NCI-H2029 (cell line): ENCODE measurements at regions not wholly inside any gene's neighbourhood (a gene's known extent, or its start where the extent isn't known, plus 50 kb on each side); places are given as distances from the start of the nearest gene placed in this dataset.
"Not testable (repeated sequence)": the region's sequence is repeated elsewhere in the genome, so short reads cannot be mapped to it uniquely, and the experiment has no call there.

ENCODE experiments used
- DNase-seq: peaks from one replicate; lab custom pipeline; 2025; lab: John Stamatoyannopoulos, UW

DNA sequence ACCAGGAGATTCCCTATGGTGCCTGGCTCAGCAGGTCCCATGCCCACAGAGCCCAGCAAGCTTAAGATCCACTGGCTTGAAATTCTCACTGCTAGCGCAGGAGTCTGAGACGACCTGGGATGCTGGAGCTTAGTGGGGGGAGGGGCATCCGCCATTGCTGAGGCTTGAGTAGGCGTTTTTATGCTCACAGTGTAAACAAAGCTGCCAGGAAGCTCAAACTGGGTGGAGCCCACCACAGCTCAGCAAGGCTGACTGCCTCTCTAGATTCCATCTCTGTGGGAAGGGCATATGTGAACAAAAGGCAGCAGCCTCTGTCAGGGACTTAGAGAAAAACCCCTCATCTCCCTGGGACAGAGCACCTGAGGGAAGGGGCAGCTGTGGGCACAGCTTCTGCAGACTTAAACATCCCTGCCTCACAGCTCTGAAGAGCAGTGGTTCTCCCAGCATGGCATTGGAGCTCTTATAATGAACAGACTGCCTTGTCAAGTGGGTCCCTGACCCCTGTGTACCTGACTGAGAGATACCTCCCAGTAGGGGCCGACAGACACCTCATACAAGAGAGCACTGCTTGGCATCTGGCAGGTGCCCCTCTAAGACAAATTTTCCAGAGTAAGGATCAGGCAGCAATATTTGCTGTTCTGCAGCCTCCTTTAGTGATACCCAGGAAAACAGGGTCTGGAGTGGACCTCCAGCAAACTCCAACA, 231.5 kb upstream of the SETMAR start:
- DNase-seq = no peak

DNA sequence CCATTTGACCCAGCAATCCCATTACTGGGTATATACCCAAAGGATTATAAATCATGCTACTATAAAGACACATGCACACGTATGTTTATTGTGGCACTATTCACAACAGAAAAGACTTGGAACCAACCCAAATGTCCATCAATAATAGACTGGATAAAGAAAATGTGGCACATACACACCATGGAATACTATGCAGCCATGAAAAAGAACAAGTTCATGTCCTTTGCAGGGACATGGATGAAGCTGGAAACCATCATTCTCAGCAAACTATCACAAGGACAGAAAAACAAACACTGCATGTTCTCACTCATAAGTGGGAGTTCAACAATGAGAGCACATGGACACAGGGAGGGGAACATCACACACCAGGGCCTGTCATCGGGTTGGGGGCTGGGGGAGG, 225.9 kb upstream of the SETMAR start:
- DNase-seq = not testable (repeated sequence)

DNA sequence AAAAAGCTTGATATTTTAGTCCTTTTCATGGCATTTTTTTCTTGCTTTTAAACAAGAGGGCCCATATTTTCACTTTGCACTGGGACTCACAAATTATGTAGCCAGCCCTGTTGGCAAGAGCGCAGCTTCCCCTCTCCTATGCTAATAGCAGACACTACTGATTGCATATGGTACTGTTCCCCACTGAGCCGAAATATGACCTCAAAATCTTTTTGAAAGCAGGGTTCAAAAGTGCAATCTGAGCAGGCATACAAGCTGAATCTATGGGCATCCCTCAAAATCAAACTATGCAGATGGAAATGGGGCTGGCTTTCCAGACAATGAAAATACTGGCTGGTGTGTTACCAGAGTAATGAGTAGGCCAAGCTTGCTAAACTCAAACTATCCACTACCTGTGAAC, 225.2 kb upstream of the SETMAR start:
- no peak for DNase-seq

DNA sequence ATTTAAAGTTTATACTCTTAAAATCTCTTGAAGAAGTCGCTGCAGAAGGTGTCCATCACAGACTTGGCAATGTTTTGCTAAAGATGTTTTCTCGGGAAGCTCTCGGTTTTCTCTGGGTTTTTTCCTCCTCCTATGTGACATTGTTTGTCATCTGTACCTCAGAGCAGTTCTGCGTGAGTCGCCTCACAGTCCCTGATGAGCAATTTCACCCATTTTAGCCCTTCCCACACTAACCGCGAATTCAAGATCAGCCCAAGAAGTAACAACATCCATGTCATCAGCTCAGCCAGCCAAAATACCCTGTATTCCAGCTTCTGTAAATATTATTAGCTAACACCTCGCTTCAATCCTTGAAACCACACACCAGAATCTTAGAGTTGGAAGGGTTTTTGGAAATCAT, 224.3 kb upstream of the SETMAR start:
- no peak for DNase-seq

DNA sequence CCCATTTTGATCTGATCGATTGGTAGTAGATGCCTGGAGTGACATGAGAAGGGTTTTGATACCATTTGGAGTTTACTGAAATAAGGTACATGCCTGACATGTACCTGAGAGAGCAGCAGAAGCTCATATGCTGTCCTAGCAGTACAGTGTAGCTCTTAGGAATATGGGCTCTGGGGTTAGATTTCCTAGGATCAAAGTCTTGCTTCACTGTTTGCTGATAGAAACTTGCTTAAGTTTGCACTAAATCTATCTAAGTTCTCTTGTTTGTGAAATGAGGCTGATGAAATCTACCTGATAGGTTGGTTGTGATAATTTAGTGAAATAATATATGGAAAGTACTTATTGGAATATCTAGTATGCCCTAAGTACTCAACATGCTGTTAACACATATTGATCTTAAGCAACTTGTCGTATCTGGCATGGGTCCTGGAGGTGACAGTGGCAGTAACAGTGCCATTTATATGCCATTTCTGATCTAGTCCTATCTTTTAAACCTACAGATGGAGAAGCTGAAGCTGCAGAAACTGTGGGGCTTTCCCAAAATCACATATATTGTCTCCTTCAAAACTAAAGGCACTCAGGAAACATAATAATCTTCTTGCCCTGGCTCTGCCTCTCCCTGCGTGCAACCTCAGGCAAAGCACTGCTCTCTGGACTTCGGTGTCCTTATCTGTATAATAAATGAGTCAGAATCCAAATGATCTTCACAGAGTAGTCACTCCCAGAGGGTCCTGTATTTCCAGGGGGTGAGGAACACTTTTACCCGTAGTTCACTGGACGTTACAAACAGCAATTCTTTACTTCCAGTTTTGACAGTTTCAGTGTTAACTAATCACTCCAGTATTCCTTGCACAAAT, 223.6 kb upstream of the SETMAR start:
- no peak for DNase-seq

DNA sequence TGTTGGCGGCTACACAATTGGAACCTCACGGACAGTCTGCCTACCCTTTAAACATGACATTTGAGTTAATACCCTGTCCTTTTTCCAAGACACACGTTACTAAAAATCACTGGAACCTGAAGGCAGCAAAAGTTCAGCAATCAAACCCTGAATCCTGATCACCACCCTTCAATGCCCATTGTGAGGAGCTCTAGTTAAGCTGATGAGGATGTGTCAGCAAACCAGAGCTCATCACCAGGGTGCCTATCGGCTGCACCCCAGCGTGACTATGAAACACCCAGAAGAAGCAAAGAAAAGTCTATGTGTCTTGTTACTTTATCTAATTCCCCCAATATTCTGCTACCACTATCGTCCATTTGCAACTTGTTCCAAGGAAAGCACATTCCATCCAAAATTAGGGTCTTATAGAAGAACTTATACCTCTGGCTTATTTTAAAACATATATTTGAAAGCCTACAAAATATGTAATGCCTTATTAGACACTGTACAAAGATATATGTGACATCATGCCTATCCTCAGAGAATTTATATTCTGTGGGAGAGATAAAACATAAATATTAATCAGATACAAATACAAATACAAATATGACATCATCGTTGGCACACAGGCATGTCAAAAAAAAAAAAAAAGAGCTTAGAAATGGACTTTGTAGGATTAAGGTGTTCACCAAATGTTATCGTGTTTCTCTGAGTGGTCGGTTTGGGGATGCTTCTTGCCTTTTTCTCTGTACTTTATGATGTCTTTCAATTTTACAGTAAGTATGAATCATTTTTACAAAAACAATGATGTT, 219.7 kb upstream of the SETMAR start:
- DNase-seq = no peak

DNA sequence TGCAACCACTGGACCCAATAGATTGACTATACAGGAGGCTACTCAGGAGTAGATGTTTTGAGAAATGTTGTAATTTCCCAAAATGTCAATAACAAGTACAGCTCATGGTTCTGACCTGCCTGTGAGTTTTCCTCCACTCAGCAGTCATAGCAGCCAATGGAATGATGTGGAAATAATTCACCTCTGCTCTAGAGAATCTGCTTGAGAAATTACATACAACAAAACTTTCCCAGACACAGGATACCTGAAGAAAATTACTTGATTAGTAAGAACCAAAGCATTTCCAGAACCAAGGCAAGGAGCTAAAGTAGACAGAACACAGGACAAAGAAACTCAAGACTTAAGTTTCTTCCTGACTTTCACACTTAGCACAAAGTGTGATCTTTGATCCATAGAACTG, 218.9 kb upstream of the SETMAR start:
- DNase-seq = no peak

DNA sequence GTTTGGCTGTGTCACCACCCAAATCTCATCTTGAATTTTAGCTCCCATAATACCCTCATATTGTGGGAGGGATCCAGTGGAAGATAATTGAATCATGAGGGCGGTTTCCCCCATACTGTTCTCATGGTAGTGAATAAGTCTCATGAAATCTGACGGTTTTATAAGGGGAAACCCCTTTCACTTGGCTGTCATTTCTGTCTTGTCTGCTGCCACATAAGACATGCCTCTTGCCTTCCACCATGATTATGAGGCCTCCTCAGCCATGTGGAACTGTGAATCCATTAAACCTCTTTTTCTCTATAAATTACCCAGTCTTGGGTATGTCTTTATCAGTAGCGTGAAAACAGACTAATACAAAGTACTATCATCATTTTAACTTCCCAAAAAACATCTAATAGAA, 216.5 kb upstream of the SETMAR start:
- not testable (repeated sequence) for DNase-seq

DNA sequence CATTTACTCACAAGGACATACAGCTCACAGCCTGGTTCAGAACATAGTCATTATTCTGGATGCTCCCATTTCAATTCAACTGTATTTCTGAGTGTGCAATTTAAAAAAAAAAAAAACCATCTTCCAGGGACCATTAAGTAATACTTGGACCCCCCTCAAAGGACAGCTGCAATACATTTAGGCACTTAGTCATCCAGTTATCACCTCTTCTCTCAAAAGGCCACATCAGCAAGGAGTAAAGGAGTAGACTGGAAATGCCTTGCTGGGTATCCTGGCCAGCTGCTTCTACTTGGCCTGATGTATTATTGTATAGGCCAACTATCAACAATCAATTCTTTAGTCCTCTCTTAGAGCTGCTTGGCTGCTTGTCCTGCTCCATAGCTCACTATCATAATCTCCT, 211.4 kb upstream of the SETMAR start:
- no peak for DNase-seq

DNA sequence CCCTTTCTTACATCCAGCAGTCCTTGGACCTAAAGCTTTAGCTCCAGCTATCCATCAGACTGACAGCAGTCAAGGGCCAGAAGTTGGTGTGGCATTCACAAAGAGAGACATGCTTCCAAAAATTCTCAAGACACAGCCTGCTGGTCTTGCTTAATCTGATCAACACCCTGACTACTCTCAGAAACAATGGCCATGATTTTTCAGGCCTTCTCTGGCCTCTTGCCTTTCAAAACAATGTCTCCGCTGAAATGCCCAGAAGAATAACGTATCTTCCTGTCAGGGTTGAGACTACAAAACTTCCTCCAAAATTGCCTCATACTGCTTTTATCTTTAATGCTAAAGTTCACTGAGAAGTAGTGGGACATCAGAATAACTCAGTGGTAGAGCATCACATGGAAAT, 205.4 kb upstream of the SETMAR start:
- DNase-seq = no peak

DNA sequence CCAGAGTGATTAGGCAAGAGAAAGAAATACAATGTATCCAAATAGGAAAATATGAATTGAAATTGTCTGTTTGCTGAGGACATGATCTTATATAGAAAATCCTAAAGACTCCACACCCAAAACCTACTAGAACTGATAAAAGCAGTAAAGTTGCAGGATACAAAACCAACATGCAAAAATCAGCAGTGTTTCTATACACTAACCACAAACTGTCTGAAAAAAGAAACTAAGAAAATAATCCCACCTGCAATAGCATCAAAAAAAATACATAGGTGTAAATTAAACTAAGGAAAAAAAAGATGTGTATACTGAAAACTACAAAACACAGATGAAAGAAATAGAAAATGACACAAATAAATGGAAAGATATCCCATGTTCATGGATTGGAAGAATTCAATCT, 203.6 kb upstream of the SETMAR start:
- DNase-seq = no peak

DNA sequence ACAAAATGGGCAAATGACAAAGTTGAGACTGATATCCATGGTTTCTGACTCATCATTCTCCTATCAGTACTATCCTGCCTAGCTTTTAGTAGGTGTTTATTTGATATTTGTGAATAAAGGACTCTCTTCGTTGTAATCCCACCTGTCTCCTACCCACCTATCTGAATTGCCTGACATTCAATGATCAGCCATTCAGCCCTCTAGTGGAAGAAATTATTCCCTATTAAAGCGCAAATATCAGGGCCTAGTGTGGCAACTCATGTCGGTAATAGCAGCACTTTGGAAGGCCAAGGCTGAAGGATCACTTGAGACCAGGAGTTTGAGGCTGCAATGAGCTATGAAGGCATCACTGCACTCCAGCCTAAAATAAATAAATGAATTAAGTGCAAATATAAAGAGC, 195.7 kb upstream of the SETMAR start:
- DNase-seq = no peak

DNA sequence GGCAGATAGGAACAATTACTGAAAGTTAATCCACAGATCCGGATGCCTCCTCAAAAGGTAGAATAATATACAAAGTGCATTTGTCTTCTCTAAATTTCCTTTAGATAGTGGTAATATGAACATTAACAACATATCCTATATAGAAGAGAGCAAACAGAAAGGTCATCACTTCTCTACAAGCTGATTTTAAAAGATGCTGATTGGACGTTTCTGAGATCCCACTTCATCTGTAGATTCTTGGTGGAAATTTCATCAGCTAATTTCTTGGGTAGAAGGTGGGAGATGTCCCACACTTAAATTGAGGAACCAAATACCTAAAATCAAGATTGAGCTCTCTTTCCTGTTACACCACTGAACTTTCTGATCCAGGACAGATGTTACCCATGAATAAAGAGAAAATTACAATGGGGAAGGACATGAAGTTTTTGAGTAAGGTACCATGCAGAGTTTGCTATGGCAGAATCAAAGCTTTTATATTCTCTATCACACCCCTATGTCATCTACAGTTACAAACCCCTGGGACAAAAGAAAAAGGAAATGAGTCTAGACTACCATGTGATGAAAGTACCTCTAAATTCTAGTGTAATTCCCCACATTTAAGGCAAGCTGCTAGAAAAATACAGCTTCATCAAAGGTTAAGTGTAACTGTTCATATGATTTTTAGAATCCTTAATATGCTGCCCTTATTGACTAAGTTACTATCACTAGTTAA, 189.2 kb upstream of the SETMAR start:
- DNase-seq = no peak

DNA sequence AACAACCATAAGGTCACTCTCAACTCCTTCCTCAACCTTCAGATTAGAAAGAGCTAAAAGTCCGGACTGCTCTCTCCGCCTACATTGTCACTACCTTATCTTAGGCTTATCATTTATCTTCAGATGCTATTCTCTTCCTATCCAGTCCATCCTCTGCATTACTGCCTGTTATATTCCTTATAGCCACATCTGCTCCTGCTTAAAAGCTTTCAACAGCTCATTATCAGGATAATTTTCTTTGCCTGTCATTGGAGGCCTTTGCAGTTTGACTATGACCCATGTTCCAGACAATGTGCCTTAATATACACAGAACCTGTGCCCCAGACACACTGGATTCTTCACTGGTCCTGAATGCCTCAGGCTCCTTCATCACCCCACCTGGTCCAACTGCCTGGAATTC, 184.1 kb upstream of the SETMAR start:
- DNase-seq = no peak

DNA sequence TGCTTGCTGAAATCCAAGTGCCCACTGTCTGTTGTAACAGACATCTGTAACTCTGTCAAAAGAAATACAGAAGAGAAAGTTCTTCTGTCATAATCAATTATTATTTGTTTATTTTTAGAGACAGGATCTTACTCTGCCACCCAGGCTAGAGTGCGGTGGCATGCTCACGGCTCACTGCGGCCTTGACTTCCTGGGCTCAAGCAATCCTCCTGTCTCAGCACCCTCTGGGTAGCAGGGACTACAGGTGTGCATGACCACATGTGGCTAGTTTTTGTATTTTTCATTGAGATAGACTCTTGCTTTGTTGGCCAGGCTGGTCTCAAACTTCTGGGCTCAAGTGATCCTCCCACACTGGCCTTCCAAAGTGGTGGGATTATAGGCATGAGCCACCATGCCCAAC, 177.6 kb upstream of the SETMAR start:
- DNase-seq = no peak

DNA sequence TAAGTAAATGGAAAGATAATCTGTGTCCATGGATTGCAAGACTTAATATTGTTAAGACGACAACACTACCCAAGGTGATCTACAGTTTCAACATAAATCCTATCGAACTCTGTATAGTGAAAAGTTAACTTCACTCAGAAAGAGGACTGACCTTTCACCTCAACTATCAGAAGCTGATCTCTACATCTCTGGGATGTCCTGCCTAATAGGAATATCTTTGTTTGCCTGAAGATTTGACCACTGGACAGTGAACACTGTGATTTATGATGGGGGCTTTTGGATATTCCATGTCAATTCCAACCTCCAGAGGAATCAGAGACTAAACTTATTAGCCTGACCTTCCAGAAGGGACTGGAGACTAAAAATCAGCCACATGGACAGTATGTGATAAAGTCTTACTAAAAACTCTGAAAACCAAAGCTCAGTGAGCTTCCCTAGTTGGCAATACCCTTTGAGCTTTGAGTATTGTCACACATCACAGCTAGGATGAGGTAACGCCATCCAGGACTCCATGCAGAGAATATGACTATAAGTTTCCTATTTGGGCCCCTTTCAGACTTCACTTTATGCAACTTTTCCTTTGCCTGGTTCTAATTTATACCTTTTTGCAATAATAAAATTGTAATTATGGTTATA, 164.9 kb upstream of the SETMAR start:
- no peak for DNase-seq

DNA sequence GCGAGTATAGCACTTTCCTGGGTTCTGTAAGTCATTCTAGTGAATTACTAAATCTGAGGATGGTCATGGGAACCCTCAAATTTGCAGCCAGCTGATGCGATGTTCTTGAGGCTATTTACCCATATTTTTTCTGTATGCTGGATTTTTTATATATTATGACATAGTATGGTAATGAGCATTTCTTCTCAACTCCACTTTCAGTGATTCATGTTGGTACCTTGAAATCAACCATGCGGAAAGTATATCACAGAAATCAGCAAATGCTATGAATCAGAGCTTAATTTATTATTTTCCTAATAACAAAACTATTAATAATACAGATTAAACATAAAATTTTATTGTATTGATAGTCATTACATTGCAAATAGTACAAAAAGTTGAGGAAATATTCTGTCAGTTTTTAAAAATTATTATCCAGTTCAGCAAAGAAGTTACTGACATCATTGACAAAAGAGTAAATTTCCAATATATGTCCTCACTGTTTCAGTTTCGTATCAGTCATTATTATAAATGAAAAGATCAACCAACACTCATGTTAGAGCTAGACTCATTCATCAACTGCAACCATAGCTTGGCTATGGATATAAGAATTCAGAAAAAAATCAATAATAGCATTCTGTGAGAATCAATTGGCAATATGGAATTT, 164.3 kb upstream of the SETMAR start:
- no peak for DNase-seq

DNA sequence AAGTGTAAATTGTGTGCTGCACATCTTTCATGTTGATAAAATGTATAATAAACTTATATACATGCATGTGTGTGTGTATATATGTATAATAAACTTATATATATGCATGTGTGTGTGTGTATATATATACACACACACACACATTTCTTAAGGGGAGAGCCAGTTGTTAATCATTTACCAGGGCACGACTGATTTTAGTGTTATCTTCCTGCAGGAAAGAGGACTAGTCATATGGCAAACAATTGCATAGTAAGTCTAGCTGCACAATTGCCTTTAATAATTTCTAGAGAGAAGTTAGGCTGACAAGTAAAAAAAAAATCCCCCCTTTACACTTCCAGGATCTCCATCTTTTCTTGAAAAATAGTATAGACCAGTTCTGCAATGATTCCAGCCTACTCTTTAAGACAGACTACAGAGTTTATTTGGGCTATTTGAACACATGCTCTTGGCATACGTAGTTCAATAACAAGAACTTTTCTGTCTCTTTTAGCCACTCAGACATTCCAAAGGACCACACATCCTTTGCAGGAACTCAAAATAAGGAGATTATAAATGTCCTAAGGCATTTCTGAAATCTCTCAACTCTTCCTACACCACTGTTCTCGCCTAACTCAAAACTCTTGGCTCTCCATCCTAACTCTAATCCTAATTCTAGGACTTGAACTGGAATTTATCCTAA, 163.6 kb upstream of the SETMAR start:
- DNase-seq = no peak

DNA sequence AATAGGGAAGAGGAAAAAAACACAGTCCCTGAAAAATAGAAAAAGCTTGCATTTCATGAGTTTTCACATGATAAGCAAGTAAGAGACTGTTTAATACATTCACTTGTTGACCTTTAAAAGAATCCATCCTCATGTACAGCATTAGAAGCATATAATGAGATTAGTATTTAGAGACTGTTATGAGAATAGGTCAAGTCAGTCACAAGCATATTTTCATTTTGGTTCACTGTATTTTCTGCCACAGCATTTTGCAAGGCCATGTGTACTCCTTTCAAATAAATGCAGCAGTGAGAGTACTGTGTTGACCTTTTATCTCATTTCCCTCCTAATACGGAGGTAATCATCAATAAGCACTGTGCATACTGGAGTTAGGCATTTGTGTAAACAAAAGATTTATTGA, 162.2 kb upstream of the SETMAR start:
- no peak for DNase-seq

DNA sequence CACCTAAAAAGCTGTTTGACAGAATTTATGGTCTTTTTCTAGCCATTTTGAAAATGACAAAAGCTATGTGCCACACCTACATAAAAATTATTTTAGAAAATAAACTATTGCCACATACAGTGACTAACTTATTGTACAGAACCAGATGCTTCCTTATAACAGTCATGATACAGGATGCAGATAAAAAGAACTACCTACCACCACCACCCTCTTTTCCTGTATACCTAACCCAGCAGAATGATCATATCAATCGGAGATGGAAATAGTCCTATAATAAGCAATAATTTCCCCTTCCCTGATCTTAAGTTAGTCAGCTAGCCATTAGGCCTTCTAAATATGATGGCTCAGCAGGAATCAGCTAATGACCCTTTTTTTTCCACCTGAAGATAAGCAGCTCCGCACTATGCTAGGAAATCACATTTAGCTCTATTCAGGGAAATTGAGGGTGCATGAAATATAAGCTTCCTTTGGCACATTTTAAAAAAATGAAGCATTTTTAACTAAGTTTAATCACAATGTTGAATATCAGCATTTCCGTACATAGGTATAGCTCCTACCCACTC, 155.5 kb upstream of the SETMAR start:
- DNase-seq = no peak
